GM18505 (cell line): ENCODE measurements at regions not wholly inside any gene's neighbourhood (a gene's known extent, or its start where the extent isn't known, plus 50 kb on each side); places are given as distances from the start of the nearest gene placed in this dataset.
"Not testable (repeated sequence)": the region's sequence is repeated elsewhere in the genome, so short reads cannot be mapped to it uniquely, and the experiment has no call there.

Source experiments
- ATAC-seq: cut with Tn5 transposase; IDR thresholded peaks from one replicate; pipeline ENCODE4 v1.9.1; 2021; ENCODE audit not compliant: unreplicated experiment
- POLR2A ChIP-seq: IDR thresholded peaks from 4 replicates; pipeline ENCODE4 v1.6.1; 2011; ENCODE audit warnings: borderline replicate concordance; ENCODE audit not compliant: insufficient read depth, insufficient read length; ENCODE audit errors: extremely low read depth

DNA sequence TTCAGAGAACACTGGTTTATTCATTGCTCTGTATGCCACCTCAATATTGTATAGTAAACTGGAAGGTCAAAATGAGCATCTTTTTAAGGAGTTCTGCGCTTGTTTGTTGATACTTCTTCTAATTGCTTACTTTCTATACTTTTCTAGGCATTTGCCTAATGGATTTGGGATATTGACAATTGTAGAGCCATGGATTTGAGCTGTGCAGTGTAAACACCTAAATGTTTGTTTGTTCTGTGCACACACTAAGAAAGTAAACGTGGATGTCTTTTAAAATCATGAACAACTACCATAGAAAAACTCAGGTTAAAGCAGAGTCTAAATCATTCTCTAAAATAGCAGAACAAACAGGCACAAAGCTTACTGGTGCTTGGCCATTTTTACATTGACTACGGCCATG, 436.6 kb upstream of the GBE1 start:
- no peak for ATAC-seq

DNA sequence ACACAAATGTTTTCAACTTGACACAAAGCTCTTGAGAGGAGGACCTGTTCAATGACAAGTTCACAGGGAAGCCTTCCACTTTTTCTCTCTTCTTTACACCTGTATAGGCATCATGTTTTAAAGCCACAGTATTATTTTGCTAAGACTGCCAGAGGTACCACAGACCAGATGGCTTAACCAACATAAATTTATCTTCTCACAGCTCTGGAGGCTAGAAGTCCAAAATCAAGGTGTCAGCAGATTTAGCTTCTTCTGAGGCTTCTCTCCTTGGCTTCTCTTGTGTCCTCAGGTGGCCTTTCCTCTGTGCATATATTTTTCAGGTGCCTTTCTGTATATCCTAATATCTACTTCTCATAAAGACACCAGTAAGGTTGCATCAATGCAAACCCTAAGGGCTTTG, 435.2 kb upstream of the GBE1 start:
- TF ChIP-seq POLR2A = no peak
- no peak for ATAC-seq

More for the DNA sequence above, 436.6 kb upstream of the GBE1 start:
- no peak for TF ChIP-seq POLR2A

DNA sequence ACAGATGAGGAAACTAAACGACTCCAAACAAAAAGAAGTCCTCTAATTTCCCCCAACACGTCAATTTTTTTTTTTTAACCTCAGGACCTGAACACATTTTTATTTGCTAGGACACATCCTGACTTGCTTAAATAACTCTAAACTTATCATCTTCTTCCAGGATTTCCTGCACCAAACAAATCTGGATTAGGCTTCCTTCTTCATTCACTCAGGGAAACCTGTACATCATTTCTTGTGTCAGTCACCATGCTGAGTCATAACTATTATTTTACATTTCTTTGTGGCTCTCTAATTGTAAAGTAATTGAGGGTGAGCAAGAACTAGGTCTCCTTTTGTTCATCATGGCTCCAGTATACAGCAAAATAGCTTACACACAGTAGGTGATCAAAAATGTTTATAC, 433.4 kb upstream of the GBE1 start:
- no peak for TF ChIP-seq POLR2A
- no peak for ATAC-seq

DNA sequence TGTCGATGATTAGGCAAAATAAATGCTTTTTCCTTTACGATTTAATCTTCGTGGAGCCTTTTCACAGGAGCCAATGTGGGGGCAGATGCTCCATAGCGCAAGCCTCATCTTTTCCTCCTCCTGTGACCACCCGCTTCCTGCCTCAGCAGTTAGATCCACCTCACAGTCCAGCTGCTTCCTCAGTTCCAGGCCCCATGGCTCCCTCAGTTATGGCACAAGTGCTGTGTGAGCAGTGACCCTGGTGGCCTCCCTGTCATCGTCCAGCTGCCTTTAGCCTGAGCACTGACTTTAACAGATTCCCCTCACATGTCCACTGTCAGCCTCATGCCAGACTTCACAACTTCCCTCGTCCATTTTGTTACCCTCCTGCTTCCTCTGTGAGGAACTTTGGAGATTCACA, 424.6 kb upstream of the GBE1 start:
- ATAC-seq = no peak
- TF ChIP-seq POLR2A = no peak

DNA sequence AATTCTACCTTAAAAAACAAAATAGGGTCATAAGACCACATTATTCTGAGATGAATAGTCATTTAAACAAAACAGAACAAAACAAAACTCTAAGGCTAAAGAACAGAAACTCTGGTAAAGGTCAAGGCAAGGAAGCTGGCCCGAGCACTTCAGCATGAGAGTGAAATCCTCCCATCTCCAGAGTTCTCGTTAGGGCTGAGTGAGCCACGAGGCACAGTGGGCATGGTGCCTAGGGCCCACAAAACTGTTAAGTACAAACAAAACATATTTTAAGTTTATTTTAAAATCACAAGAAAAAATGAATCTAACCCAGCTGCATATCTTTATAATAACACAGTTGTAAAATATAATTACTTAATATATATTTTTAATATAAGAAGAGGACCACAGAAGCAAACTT, 417.8 kb upstream of the GBE1 start:
- no peak for TF ChIP-seq POLR2A
- ATAC-seq = no peak

DNA sequence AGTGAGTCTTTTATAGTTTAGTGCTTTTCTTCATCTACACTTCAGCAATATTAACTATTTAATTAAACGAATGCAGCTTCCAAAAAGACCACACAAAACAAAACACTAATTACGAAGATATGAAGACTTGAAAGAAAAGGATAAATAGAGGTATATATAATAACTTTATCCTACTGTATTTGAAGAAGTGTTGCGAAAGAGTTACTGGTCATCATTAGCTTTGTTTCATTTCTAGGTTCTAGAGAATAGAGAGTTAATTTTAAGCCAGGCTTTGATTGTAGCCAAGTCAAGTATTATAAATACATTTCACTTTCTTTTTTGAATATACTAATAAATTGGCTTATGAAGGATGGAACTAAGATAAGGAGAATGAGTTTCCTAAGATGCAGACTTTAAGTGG, 416.8 kb upstream of the GBE1 start:
- no peak for ATAC-seq
- TF ChIP-seq POLR2A = no peak

DNA sequence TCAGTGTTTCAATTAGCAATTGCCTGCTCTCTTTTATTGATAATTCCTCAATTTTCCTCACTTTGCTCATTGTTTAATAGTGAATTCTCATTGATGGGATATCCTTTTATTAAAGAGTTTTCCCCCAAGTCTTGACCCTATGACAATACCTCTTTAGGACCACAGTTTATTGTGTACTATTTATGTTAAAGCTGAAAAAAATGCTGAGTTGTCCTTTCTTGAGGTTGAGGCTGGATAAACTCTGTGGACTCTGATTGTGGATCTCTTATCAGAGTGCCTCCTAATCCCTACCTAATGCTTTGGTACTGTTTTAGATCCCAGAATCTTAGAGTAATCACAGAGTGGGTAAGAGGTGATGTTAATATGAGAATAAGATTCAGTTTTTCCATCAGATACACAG, 416.3 kb upstream of the GBE1 start:
- TF ChIP-seq POLR2A = no peak
- ATAC-seq = no peak

DNA sequence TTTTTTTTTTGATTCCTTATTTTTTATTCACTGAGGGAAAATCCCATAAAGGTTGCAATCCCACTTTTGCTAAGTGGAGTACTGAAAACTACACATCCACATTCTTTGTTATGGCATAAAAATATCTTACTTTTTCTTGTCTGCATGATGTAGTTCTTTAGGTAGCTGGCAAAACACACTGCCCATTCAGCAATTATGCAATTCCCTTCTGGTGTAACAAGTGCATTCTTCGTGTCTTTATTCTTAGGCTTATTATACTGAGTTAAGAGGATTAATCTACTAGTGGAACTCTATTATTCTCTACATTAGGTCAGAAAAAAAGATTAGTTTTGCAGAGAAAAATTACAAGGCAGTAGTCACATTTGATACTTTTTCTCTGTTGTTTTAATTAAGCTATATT, 403.8 kb upstream of the GBE1 start:
- no peak for ATAC-seq
- no peak for TF ChIP-seq POLR2A

DNA sequence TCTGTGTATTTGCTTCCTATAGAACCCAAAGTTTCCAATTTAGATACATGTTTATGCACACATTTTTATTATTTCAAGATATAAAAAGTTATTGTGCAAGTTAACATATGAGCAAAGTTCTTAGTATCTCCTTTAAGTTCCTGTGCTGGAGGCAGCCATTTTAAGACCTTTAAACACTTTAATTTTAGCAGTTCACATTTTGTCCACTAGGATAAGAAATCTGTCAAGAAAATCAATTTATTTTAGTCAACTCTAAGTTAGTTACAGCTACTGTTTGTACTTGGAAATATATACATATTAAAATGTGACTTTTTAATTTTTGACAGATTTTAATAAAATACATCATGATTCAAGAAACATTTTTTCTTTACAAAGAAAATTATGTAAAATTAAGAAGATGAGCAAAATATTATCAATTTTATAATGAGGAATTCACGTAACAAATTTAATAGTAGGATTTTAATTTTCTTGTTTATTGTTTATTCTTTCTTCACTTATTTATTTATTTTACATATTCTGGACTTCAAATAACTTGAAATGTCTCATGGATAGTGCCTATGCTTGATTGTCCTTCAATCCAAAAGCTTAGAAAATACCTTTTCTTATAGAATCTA, 402.6 kb upstream of the GBE1 start:
- ATAC-seq = no peak
- no peak for TF ChIP-seq POLR2A

DNA sequence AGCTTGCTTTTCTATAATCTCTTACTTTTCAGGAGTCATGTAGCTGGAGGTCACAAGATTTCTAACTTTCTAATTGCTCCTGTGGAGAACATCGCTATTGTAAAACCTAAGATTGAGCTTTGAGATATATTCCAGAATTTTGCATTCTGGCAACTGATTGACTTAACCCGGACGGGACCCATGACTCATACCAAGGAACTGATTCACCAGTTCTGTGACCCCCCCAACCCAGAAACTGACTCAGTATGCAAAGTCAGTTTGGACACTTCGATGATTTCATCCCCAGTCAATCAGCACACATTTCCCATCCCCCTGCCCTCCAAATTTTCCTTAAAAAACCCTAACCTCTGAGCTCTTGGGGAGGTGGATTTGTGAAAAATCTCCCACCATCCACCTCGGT, 396.5 kb upstream of the GBE1 start:
- no peak for ATAC-seq
- no peak for TF ChIP-seq POLR2A

DNA sequence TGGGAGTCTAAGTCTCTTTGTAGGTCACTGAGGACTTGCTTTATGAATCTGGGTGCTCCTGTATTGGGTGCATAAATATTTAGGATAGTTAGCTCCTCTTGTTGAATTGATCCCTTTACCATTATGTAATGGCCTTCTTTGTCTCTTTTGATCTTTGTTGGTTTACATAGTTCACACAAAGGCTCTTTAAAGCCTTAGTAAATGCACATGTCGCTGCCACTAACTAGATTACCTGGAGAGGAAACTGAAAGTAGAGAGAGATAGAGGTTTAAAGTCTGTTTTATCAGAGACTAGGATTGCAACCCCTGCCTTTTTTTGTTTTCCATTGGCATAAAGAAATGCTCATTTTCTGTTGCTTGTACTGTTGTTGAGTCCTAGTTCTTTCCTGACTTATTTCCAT, 392.4 kb upstream of the GBE1 start:
- not testable (repeated sequence) for ATAC-seq

DNA sequence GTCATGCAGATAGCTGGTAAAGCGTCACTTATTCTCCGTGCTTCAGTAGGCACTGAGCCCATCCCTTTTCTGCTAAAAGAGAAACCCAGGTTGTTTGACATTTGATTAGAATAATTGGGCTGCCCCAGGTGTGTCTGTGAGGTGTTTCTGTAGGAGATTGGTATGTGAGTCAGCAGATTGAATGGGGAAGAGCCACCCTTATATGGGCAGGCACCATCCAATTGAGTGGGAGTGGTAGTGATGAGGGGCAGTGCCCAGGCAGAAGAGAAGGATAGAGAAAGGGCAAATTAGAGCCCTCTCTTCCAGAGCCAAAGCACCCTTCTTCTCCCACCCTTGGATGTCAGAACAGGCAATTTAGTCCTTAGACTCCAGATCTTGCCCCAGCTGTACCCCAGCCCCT, 384.3 kb upstream of the GBE1 start:
- no peak for TF ChIP-seq POLR2A
- no peak for ATAC-seq

DNA sequence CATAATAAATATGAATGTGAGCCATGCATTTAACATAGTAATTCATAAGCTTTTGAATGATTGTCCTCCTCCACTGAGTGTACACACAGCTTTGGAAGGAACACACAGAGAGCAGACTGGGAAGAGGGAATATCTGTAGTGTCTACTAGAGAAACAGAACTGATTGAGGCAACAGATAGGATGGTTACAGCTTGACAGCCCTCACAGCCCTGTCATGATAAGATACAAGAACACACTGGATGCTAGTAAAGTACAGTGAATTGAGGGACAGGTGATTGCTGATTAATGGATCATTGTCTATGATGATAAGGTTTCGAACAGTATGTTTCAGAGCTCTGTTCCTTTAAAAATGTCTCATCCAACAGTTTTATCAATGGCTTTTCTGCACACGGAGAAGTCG, 383.4 kb upstream of the GBE1 start:
- no peak for TF ChIP-seq POLR2A
- ATAC-seq = no peak

DNA sequence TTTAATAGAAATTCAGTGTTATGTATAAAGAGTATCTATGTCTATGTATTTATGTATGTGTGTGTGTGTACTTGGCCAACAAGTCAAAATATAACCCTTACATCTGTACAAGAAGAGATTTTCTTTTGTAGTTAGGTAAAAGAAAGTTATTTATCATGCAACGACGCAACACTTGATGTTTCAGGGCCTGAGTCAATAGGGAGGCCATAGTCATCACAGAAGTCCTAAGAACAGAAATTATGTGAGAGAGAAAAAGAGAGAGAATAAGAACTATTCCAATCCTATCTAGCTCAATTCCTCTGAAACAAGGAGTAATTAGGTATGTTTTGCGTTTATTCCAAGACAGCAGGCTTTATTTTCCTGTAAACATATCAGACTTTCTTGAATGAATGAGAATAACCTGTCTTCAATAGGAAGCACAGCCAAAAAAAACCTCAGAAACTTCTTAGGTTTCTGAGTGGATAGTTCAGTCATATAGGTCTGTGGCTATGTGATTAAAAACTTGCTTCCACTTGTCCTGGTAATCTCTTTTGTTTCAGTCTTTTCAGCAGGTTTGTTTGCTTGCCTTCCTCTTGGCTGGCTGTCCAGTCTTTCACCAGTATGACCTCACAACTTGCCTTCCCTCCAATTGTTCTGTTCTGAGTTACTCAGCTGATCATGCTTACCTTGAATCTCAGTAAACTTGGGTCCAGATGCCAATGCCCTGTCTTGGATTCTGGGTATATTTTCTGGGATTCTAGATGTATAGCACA, 382.4 kb upstream of the GBE1 start:
- no peak for TF ChIP-seq POLR2A
- no peak for ATAC-seq

DNA sequence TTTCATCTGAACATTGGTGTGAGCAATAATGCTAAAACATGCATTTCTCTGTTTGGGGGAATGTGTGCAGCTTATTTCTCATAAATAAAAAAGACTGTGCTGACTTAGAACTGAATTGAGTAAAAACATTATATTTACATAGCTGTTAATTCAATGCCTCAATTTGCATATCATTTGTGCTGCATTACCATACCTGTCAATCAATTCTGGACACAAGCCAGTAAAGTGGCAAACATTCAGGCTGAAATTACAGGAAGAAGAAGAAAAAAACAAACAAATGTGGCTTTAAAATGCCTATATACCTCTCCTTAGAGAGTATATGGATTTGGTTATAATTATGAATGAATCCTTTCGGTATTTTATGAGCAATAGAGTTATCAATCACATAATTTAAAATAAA, 380.1 kb upstream of the GBE1 start:
- ATAC-seq = no peak
- no peak for TF ChIP-seq POLR2A
